H1 (cell line): ENCODE measurements at regions not wholly inside any gene's neighbourhood (a gene's known extent, or its start where the extent isn't known, plus 50 kb on each side); places are given as distances from the start of the nearest gene placed in this dataset.

ENCODE experiments used
- CTCF ChIA-PET: fragments of 300-600 bp; sonication (Branson Sonifier 250); formaldehyde crosslinking; loops from one replicate; lab custom pipeline; 2021; ENCODE audit not compliant: partially characterized antibody; lab: Charles Lee
- POLR2A ChIA-PET: fragments of 300-600 bp; sonication (Branson Sonifier 250); formaldehyde crosslinking; loops from one replicate; lab custom pipeline; 2021; ENCODE audit warnings: inconsistent platforms; ENCODE audit not compliant: partially characterized antibody; lab: Charles Lee
- DNase-seq, 2 experiments: peaks; one replicate each; pipeline versions ENCODE4 v3.0.0 to v3.0.0-alpha.2; 2010 to 2022; ENCODE audit warnings: low spot score in 2 of 2, low read depth in 1 of 2, mixed read lengths in 1 of 2
- FAIRE-seq: peaks from 2 replicates; lab custom pipeline; 2011; peaks lifted over from hg19 to GRCh38; lab: Jason Lieb, UNC
- H2AFZ ChIP-seq: 2 replicates; pipeline ENCODE4 v1.8.1; 2012; ENCODE audit warnings: low read length, inconsistent platforms
- H2AK5ac ChIP-seq: 2 replicates; pipeline ENCODE4 v1.6.1; 2013; ENCODE audit warnings: low read depth, low read length
- H2BK120ac ChIP-seq: replicated peaks from 2 replicates; pipeline ENCODE3; 2013; ENCODE audit warnings: low read depth, low read length, inconsistent platforms
- H2BK12ac ChIP-seq: 2 replicates; pipeline ENCODE4 v1.6.1; 2013; ENCODE audit warnings: low read depth, low read length
- H2BK15ac ChIP-seq: 2 replicates; pipeline ENCODE4 v1.6.1; 2013; ENCODE audit warnings: low read length
- H2BK20ac ChIP-seq: 2 replicates; pipeline ENCODE4 v1.6.1; 2013; ENCODE audit warnings: low read length
- H2BK5ac ChIP-seq: 2 replicates; pipeline ENCODE4 v1.6.1; 2013; ENCODE audit warnings: low read depth, low read length
- H3K14ac ChIP-seq: 2 replicates; pipeline ENCODE4 v1.6.1; 2013; ENCODE audit warnings: inconsistent platforms; ENCODE audit not compliant: insufficient read length
- H3K18ac ChIP-seq: 2 replicates; pipeline ENCODE4 v1.6.1; 2013; ENCODE audit warnings: low read length; ENCODE audit errors: extremely low read depth
- H3K23ac ChIP-seq: 2 replicates; pipeline ENCODE4 v1.6.1; 2013; ENCODE audit warnings: inconsistent platforms; ENCODE audit not compliant: insufficient read length
- H3K23me2 ChIP-seq: 2 replicates; pipeline ENCODE4 v1.6.1; 2013; ENCODE audit warnings: low read depth, low read length
- H3K27ac ChIP-seq: 2 replicates; pipeline ENCODE4 v1.6.1; 2011; ENCODE audit warnings: low read depth, low read length, inconsistent platforms
- H3K27me3 ChIP-seq, 4 experiments: replicated peaks in 1 of 4; 1 replicate in 1 of 4; 2 replicates in 3 of 4; pipeline versions ENCODE4 v1.6.1 to v1.8.1; 2011 to 2013; ENCODE audit warnings: low read length in 3 of 4, mild to moderate bottlenecking in 3 of 4, inconsistent platforms in 2 of 4, mixed read lengths in 2 of 4, moderate library complexity in 1 of 4; ENCODE audit not compliant: control insufficient read depth in 3 of 4, insufficient read depth in 3 of 4; ENCODE audit errors: extremely low read depth in 1 of 4
- H3K36me3 ChIP-seq, 4 experiments: 2 replicates each; pipeline versions ENCODE4 v1.6.1 to v1.8.1; 2011 to 2013; ENCODE audit warnings: mild to moderate bottlenecking in 4 of 4, low read length in 3 of 4, moderate library complexity in 2 of 4, control low read depth in 1 of 4, inconsistent platforms in 1 of 4; ENCODE audit not compliant: insufficient read depth in 4 of 4, control insufficient read depth in 2 of 4
- H3K4ac ChIP-seq: replicated peaks from 2 replicates; pipeline ENCODE3; 2013; ENCODE audit warnings: low read length, low read depth, mixed read lengths, inconsistent platforms; ENCODE audit not compliant: insufficient read length
- H3K4me1 ChIP-seq, 4 experiments: replicated peaks in 1 of 4; 1 replicate in 1 of 4; 2 replicates in 3 of 4; pipeline versions ENCODE4 v1.6.1 to v1.8.1; 2011 to 2013; ENCODE audit warnings: low read length in 3 of 4, inconsistent platforms in 2 of 4, mixed read lengths in 1 of 4; ENCODE audit not compliant: insufficient read depth in 4 of 4, control insufficient read depth in 3 of 4
- H3K4me2 ChIP-seq, 2 experiments: 2 replicates each; pipeline versions ENCODE4 v1.6.1 to v1.8.1; 2011 to 2013; ENCODE audit warnings: low read depth in 2 of 2, low read length in 2 of 2, control low read depth in 1 of 2, inconsistent platforms in 1 of 2, mild to moderate bottlenecking in 1 of 2; ENCODE audit not compliant: insufficient read depth in 1 of 2
- H3K4me3 ChIP-seq, 4 experiments: fragments of 200-600, 300-600 bp in 1 of 4; sonication (generic), shearing (Covaris generic), sonication (Bioruptor Twin) in 1 of 4; 2 replicates each; pipeline versions ENCODE4 v1.5.1 to v1.8.1; 2011 to 2016; ENCODE audit warnings: low read length in 4 of 4, low read depth in 3 of 4, control low read depth in 2 of 4, inconsistent platforms in 2 of 4, mild to moderate bottlenecking in 2 of 4, mixed read lengths in 1 of 4, moderate library complexity in 1 of 4; ENCODE audit not compliant: insufficient read depth in 2 of 4; ENCODE audit errors: extremely low read depth in 1 of 4
- H3K56ac ChIP-seq: replicated peaks from 2 replicates; pipeline ENCODE3; 2013; ENCODE audit warnings: low read depth, mild to moderate bottlenecking, mixed read lengths, low read length, inconsistent platforms; ENCODE audit not compliant: insufficient read length
- H3K79me1 ChIP-seq: 2 replicates; pipeline ENCODE4 v1.6.1; 2013; ENCODE audit warnings: low read depth, low read length, control low read depth
- H3K79me2 ChIP-seq, 2 experiments: 2 replicates each; pipeline versions ENCODE4 v1.6.1 to v1.8.1; 2012 to 2013; ENCODE audit warnings: low read length in 2 of 2, mild to moderate bottlenecking in 2 of 2, inconsistent platforms in 1 of 2; ENCODE audit not compliant: insufficient read depth in 2 of 2, control insufficient read depth in 1 of 2
- H3K9ac ChIP-seq, 4 experiments: replicated peaks in 1 of 4; 1 replicate in 1 of 4; 2 replicates in 3 of 4; pipeline versions ENCODE4 v1.6.1 to v1.8.1; 2011 to 2013; ENCODE audit warnings: low read depth in 3 of 4, low read length in 3 of 4, control low read depth in 2 of 4, mild to moderate bottlenecking in 2 of 4, moderate library complexity in 2 of 4, inconsistent platforms in 1 of 4; ENCODE audit errors: extremely low read depth in 1 of 4
- H3K9me3 ChIP-seq, 2 experiments: 2 replicates each; pipeline versions ENCODE4 v1.6.1 to v1.8.1; 2012 to 2013; ENCODE audit warnings: mild to moderate bottlenecking in 2 of 2, moderate library complexity in 2 of 2, control low read depth in 1 of 2, inconsistent platforms in 1 of 2, low read depth in 1 of 2, low read length in 1 of 2, mixed read lengths in 1 of 2; ENCODE audit not compliant: insufficient read depth in 2 of 2
- H4K20me1 ChIP-seq, 2 experiments: replicated peaks in 1 of 2; 2 replicates each; pipeline versions ENCODE3 to v1.8.1; 2011 to 2013; ENCODE audit warnings: inconsistent platforms in 2 of 2, low read length in 2 of 2, mild to moderate bottlenecking in 1 of 2; ENCODE audit not compliant: insufficient read depth in 2 of 2, control insufficient read depth in 1 of 2
- H4K5ac ChIP-seq: 2 replicates; pipeline ENCODE4 v1.6.1; 2013; ENCODE audit warnings: low read length, low read depth, mixed read lengths, inconsistent platforms; ENCODE audit not compliant: insufficient read length
- H4K8ac ChIP-seq: 2 replicates; pipeline ENCODE4 v1.8.0; 2013; ENCODE audit warnings: mild to moderate bottlenecking, moderate library complexity, low read length, inconsistent platforms; ENCODE audit not compliant: insufficient read depth; ENCODE audit errors: extremely low read depth
- H4K91ac ChIP-seq: replicated peaks from 2 replicates; pipeline ENCODE3; 2013; ENCODE audit warnings: low read length, mixed read lengths, inconsistent platforms; ENCODE audit not compliant: insufficient read length
- BRCA1 ChIP-seq: IDR thresholded peaks from 2 replicates; pipeline ENCODE4 v1.6.1; 2012; ENCODE audit warnings: low read depth, low read length, improper control_type of control experiment
- CBX5 ChIP-seq: fragments of 300-800, 300-1000 bp; sonication (generic); IDR thresholded peaks from 2 replicates; pipeline ENCODE4 v1.7.1; 2016; ENCODE audit warnings: antibody characterized with exemption, low read length, low read depth
- E2F6 ChIP-seq: IDR thresholded peaks from 2 replicates; pipeline ENCODE4 v1.6.1; 2012; ENCODE audit warnings: inconsistent platforms
- EP300 ChIP-seq, 2 experiments: IDR thresholded peaks; 1 replicate in 1 of 2; 2 replicates in 1 of 2; pipeline ENCODE4 v1.6.1; 2011 to 2012; ENCODE audit warnings: low read depth in 2 of 2, low read length in 2 of 2, mild to moderate bottlenecking in 2 of 2, borderline replicate concordance in 1 of 2, inconsistent platforms in 1 of 2, moderate library complexity in 1 of 2
- EZH2 ChIP-seq: fragments of 200-600 bp; sonication (generic); IDR thresholded peaks from 2 replicates; pipeline ENCODE4 v1.7.1; 2012; ENCODE audit warnings: low read depth, mild to moderate bottlenecking, moderate library complexity, low read length, inconsistent platforms; ENCODE audit not compliant: severe bottlenecking
- JUN ChIP-seq: IDR thresholded peaks from 2 replicates; pipeline ENCODE4 v1.6.1; 2011; ENCODE audit warnings: low read depth, mild to moderate bottlenecking, improper control_type of control experiment, low read length
- TAF1 ChIP-seq: IDR thresholded peaks from 2 replicates; pipeline ENCODE4 v1.6.1; 2011; ENCODE audit warnings: mild to moderate bottlenecking, low read depth, low read length

GRCh38 chr3:147702509-147702908 lies 293.3 kb downstream of the ZIC1 start:
- no peak overlapping the region for H3K27ac ChIP-seq
- peaks cover 0 to 1% (median 0%) of the 10 kb centered on the region in 4 experiments; a peak in 1 of 7 replicates for H3K27me3 ChIP-seq
- POLR2A ChIA-PET: no interaction called here
- no peak overlapping the region for H4K5ac ChIP-seq
- H3K4me3 ChIP-seq: no peak overlapping the region
- CTCF ChIA-PET: no interaction called here
- H2AFZ ChIP-seq: no peak overlapping the region
- no peaks in the 10 kb centered on the region for H3K36me3 ChIP-seq
- H4K8ac ChIP-seq: no peak overlapping the region
- H2BK12ac ChIP-seq: no peak overlapping the region
- no peak overlapping the region for H3K4me2 ChIP-seq
- H3K79me1 ChIP-seq: no peaks in the 10 kb centered on the region
- no peaks in the 10 kb centered on the region for H3K9me3 ChIP-seq
- H3K79me2 ChIP-seq: no peaks in the 10 kb centered on the region
- H3K23me2 ChIP-seq: no peaks in the 10 kb centered on the region
- no peak overlapping the region for H3K23ac ChIP-seq
- no peak overlapping the region for H2BK5ac ChIP-seq
- H3K18ac ChIP-seq: no peak overlapping the region
- H3K4me1 ChIP-seq: no peaks in the 10 kb centered on the region
- no peak overlapping the region for H3K14ac ChIP-seq
- no peak overlapping the region for H3K4ac ChIP-seq
- H3K9ac ChIP-seq: no peak overlapping the region
- H4K91ac ChIP-seq: no peak overlapping the region
- no peak for FAIRE-seq
- DNase-seq: no peak
- no peak overlapping the region for H2BK120ac ChIP-seq
- H4K20me1 ChIP-seq: no peaks in the 10 kb centered on the region
- no peak overlapping the region for H2AK5ac ChIP-seq
- H2BK20ac ChIP-seq: no peak overlapping the region
- no peak overlapping the region for H2BK15ac ChIP-seq
- H3K56ac ChIP-seq: no peak overlapping the region
- TF ChIP-seq EP300 (IDR thresholded peaks at IDR 0.05; ENCODE audit: borderline replicate concordance in 1 of 2, low read depth in 2 of 2, low read length in 2 of 2): no peak
- TF ChIP-seq EZH2: no peak
- no peak for TF ChIP-seq CBX5
- no peak for TF ChIP-seq E2F6
- no peak for TF ChIP-seq BRCA1
- TF ChIP-seq TAF1: no peak
- TF ChIP-seq JUN: no peak
